ENCODE measurements at regions not wholly inside any gene's neighbourhood (a gene's known extent, or its start where the extent isn't known, plus 50 kb on each side); places are given as distances from the start of the nearest gene placed in this dataset.
"Not testable (repeated sequence)": the region's sequence is repeated elsewhere in the genome, so short reads cannot be mapped to it uniquely, and the experiment has no call there.

DNA sequence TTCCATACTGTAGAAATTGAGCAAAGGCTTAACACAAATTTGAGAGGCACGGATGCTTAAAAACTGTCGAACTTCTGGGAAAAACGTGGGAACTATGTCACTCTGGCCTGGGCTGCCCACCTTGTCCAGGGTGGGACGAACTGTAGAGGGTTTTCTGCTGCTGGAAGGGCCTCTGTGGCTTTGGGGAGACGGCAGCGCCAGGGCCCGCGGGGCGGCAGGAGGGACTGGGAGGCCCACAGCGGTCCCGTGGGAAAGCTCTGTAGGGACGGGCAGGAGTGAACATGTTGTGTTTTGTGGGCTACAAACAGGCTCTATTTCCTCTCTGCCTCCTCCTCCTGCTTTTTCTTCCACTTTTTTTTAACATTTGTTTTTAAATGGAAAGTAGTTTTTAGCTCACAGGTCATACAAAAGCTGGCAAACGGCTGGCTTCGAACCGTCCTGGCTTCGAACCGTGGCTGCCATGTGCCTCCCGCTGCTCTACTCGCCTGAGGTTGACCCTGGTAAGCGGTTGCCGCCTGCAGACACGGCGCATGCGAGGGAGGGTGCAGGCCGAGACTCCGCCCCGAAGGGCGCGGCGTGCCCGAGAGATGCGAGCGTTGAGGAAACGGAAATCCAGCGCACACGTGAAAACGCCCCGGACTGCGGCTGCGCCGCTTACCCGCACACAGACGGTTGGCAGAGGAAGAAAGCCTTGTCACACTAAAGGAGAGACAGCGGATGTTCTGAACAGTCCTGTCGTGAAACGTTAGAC, 382.3 kb upstream of the ZFP42 start:
- DNase-seq, result no peak

DNA sequence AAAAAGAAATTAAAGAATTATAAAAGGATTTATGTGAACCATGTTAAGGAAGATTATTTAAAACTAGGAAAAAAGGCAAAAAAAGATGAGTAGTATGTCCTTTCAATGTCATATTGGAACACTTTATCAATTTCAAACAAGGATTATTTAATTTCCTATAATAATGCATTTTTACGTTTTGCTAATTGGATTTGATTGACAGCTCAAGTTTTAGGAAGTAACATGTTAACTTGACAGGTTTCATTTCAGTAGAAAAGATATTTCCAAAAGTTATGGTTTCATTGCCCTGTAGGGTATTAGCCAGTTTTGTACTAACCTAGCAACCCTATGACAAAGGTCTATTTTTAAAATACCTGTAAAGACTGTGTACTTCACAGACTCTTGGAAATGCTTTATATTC, 379.6 kb upstream of the ZFP42 start:
- no peak for DNase-seq

DNA sequence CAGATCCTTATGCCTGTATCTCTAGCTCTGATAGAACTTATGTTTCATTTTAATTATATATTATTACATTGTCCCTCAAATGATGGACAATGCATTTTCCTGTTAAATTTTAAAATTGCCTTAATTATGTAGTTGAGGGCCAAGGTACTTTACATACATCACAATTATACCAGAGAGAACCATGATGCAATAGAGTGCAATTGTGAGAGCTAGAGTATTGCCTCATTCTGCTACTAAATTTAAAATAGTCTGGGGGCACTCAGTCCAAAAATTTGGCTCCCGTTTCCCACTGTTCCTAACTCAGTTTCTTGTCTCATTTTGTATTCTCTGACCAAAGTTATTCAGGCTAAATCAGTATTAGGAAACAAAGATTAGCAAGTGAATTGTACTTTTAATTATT, 378.5 kb upstream of the ZFP42 start:
- DNase-seq, result no peak

GRCh38 chr4:187618701-187619281, 376.8 kb upstream of the ZFP42 start:
- DNase-seq, result no peak

DNA sequence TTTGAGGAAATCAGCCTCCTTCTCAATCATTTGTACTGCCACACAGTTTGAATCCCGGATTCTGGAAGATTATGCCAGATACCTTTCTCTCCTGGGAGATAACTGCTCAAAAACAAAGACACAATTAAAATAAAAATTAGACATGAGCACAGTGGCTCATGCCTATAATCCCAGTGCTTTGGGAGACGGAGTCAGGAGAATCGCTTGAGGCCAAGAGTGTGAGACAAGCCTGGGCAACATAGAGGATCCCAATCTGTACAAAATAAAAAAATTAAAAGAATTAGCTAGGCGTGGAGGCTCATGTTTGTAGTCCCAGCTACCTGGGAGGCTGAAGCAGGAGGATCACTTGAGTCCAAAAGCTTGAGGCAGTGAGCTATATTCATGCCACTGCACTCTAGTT, 376.3 kb upstream of the ZFP42 start:
- DNase-seq, result no peak

- DNase-seq, result no peak
Observed at GRCh38 chr4:187632260-187632995, 363.1 kb upstream of the ZFP42 start.

- DNase-seq, result no peak
Observed at GRCh38 chr4:187633245-187633644, 362.3 kb upstream of the ZFP42 start.

DNA sequence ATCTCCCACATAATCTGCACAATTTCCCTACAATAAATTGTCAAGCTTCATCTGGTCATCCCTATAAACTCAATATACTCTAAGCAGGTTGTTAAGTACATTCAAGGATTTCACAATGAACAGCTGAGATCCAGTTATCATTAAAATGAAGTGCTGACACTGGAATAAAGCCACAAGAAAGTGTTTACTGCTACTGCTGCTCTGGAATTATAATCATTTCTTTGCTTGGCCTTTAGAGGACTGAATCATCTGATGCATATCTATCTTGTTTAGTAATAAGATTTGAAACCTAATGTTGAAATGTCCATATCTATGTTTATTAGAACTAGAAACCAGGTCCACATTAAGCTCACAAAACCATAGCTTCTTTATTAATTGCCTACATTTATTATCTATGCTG, 338.6 kb upstream of the ZFP42 start:
- DNase-seq, result no peak

DNA sequence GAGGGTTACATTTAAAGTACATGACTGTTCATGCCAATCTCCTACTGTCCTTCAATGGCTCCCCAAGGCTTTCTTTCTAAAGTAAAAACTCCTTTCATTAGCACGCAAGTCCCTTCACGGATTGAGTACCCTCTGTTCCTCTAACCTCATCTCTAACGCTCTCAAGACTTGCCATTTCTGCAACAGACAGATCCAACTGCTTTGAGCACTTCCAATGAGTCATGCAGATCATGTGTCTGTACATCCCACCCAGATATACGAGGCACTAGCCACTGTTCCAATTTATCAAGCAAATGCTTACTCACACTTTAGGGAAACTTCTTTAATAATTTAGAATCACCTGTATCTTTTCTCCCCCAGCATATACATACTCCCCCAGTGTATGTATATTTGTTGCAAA, 332.5 kb upstream of the ZFP42 start:
- DNase-seq, result no peak

DNA sequence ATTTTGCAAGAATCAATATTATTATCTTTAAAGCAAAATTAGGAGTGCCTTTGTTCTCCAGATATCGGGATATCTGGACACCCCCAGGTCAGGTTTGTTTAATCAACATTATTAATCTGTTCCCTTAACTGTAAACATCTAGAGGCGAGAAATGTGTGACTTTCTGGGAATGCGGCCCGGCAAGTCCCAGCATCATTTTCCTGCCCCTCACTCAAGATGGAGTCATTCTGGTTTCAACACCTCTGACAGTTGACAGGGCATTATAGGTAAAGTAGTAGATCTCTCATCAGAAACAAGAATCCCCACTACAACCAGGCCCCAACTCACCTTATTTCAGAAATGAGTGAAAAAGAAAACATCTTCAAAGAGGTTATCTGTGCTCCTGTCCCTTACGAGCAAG, 331.6 kb upstream of the ZFP42 start:
- DNase-seq, result no peak

- no peak for DNase-seq
Observed at GRCh38 chr4:187665086-187665485, 330.5 kb upstream of the ZFP42 start.

DNA sequence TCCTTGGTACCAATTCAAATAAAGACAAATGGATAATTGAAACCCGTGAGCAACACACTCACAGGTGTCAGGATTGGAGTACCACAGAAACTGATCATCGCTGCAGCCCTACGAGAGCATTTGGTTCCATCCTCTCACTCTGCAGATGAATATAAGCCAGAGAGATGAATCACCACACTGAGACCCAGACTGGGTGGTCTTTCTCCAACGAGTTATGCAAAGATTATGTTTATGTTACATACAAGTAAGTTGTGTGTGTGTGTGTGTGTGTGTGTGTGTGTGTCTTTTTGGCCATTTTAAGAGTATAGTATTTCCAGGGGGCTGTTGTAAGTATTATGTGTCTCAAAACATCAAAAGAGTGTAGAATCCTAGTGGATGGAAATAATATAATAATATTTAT, 329.5 kb upstream of the ZFP42 start:
- DNase-seq, result no peak

GRCh38 chr4:187666697-187667494, 328.7 kb upstream of the ZFP42 start:
- no peak for DNase-seq

GRCh38 chr4:187668526-187669082, 327.0 kb upstream of the ZFP42 start:
- DNase-seq, result no peak

- DNase-seq, result not testable (repeated sequence)
Observed at GRCh38 chr4:187671521-187671920, 324.1 kb upstream of the ZFP42 start.

- not testable (repeated sequence) for DNase-seq
Observed at GRCh38 chr4:187671958-187672357, 323.6 kb upstream of the ZFP42 start.

DNA sequence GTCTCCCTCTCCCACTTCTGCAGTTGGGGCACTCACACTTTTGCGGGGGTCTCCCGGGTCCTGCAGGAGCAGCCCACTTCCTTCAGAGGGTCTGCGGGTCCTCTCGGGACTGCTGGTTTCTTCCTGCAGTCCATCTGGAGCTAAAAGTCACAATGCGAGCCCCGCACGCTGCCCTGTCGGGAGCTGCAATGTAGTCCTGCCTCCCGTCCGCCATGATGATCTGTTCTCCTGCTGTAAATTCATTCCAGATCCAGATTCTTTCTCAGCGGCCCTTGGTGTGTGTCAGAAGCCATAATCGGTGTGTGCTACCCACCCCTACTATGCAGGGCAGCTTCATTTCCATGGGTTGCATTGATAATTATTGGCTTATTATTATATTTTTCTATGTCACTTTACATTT, 323.0 kb upstream of the ZFP42 start:
- not testable (repeated sequence) for DNase-seq

- no peak for DNase-seq
Observed at GRCh38 chr4:187679450-187679849, 316.1 kb upstream of the ZFP42 start.

- DNase-seq, result no peak
Observed at GRCh38 chr4:187685247-187685646, 310.3 kb upstream of the ZFP42 start.

DNA sequence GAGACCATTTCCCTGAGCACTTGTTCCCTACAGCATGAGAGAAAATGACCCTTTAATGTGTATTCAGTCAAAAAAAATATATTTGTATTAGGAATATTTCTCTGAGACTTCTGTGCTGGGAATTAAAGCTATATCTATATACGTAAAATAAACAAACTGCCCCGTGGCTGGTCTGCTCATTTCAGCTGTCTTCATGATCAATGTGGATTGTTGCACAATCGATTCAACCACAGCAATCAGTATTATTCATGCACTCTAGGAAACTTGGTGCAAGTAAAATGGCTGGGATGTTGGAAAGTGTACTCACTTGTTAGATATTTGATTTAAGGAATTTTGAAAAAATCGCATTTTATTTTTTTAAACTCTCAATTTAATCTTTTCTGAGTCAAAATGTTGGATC, 307.9 kb upstream of the ZFP42 start:
- no peak for DNase-seq

DNA sequence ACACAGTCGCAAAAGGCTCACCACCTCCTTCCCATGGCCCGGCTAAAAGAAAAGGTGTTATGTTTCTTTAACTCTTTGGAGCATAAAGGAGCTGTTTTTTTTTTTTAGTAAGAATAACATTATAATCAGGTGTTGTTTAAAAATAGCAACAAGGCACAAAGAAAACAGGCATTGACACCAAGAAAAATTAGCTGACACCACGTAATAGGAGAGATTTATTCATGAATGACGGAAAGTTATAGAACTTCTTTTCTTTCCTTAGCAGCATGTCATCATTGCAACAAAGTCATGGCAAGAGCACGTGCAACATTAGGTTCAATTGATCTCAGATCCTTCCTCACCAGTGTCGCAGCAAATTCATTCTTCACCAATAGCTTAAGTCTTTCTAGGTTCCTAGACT, 302.9 kb upstream of the ZFP42 start:
- DNase-seq, result no peak

GRCh38 chr4:187695531-187695930, 300.0 kb upstream of the ZFP42 start:
- not testable (repeated sequence) for DNase-seq

DNA sequence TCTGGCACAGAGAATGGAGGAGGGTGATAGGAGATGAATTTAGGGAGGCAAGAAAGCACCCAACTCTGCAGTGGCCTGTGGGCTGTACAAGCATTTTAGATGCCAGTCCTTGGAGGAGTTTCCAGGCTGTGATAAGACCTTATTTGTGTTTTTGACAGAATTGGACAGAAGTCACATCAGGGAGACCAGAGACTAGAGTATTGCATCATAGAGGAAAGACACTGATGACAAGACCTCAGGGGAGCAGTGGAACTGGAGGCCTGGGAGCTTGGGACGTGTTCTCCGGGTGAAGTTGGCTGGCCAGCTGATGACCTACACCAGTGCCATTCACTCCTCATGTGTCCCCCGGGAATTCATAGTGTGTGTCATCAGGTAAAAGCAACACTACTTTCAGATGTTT, 284.0 kb upstream of the ZFP42 start:
- DNase-seq, result no peak

Measured in NCI-H1105 (cell line).